CD14-positive monocyte (primary cell): ENCODE measurements at regions not wholly inside any gene's neighbourhood (a gene's known extent, or its start where the extent isn't known, plus 50 kb on each side); places are given as distances from the start of the nearest gene placed in this dataset.

Experiments
- DNase-seq, 3 donors: peaks; one replicate each; pipeline ENCODE4 v3.0.0-alpha.2; 2011 to 2022
- H2AFZ ChIP-seq: 2 replicates; pipeline ENCODE4 v1.6.0; 2012; ENCODE audit warnings: mild to moderate bottlenecking, low read depth, low read length, inconsistent platforms; ENCODE audit not compliant: insufficient read depth, poor library complexity, severe bottlenecking
- H3K27ac ChIP-seq, 2 donors: 1 replicate in 1 of 2; 2 replicates in 1 of 2; pipeline ENCODE4 v1.5.1; 2012 to 2013; ENCODE audit warnings: low read length in 2 of 2, control low read depth in 1 of 2, inconsistent platforms in 1 of 2, low read depth in 1 of 2, mild to moderate bottlenecking in 1 of 2
- H3K27me3 ChIP-seq, 2 donors: one replicate each; pipeline versions ENCODE4 v1.6.0 to v1.6.1; 2011 to 2013; ENCODE audit warnings: low read length in 2 of 2; ENCODE audit not compliant: control insufficient read depth in 2 of 2, insufficient read depth in 2 of 2
- H3K36me3 ChIP-seq, 2 donors: replicated peaks in 1 of 2; 1 replicate in 1 of 2; 2 replicates in 1 of 2; pipeline versions ENCODE4 v1.5.1 to v1.6.1; 2012 to 2013; ENCODE audit warnings: low read length in 2 of 2, control low read depth in 1 of 2, inconsistent platforms in 1 of 2, mild to moderate bottlenecking in 1 of 2; ENCODE audit not compliant: insufficient read depth in 2 of 2, control insufficient read depth in 1 of 2
- H3K4me1 ChIP-seq, 2 donors: 1 replicate in 1 of 2; 2 replicates in 1 of 2; pipeline versions ENCODE4 v1.5.1 to v1.6.1; 2012 to 2013; ENCODE audit warnings: low read length in 2 of 2, control low read depth in 1 of 2, inconsistent platforms in 1 of 2, mild to moderate bottlenecking in 1 of 2, moderate library complexity in 1 of 2; ENCODE audit not compliant: insufficient read depth in 2 of 2, control insufficient read depth in 1 of 2
- H3K4me2 ChIP-seq: replicated peaks from 2 replicates; pipeline ENCODE3; 2012; ENCODE audit warnings: low read length, moderate library complexity, mild to moderate bottlenecking; ENCODE audit not compliant: poor library complexity, severe bottlenecking; ENCODE audit errors: extremely low read depth
- H3K4me3 ChIP-seq, 3 experiments: fragments of 200-600 bp in 1 of 3; sonication (generic) in 1 of 3; replicated peaks in 1 of 3; 1 replicate in 2 of 3; 2 replicates in 1 of 3; pipeline ENCODE4 v1.5.1; 2011 to 2013; ENCODE audit warnings: low read length in 3 of 3, mild to moderate bottlenecking in 3 of 3, control low read depth in 2 of 3, low read depth in 2 of 3, inconsistent platforms in 1 of 3, moderate library complexity in 1 of 3
- H3K79me2 ChIP-seq: 2 replicates; pipeline ENCODE4 v1.6.0; 2012; ENCODE audit warnings: mild to moderate bottlenecking, control low read depth, inconsistent platforms, low read length, moderate library complexity; ENCODE audit not compliant: insufficient read depth
- H3K9ac ChIP-seq: 2 replicates; pipeline ENCODE4 v1.6.0; 2017; ENCODE audit warnings: low read length, mild to moderate bottlenecking; ENCODE audit not compliant: insufficient read depth, poor library complexity, severe bottlenecking
- H3K9me3 ChIP-seq, 2 donors: replicated peaks in 1 of 2; 1 replicate in 1 of 2; 2 replicates in 1 of 2; pipeline versions ENCODE4 v1.5.1 to v1.6.1; 2012 to 2013; ENCODE audit warnings: low read length in 2 of 2, control low read depth in 1 of 2; ENCODE audit not compliant: control insufficient read depth in 1 of 2, insufficient read depth in 1 of 2
- H4K20me1 ChIP-seq: 2 replicates; pipeline ENCODE4 v1.6.0; 2012; ENCODE audit warnings: mild to moderate bottlenecking, low read length, control low read depth, moderate library complexity; ENCODE audit not compliant: insufficient read depth
- H3K27ac Mint-ChIP-seq, 7 donors: one replicate each; pipeline ENCODE4 v1.8.0; 2020; ENCODE audit warnings: mild to moderate bottlenecking in 7 of 7, mixed read lengths in 7 of 7, moderate library complexity in 6 of 7, inconsistent platforms in 2 of 7
- H3K27me3 Mint-ChIP-seq, 3 donors: one replicate each; pipeline ENCODE4 v1.8.0; 2021 to 2022; ENCODE audit warnings: low read depth in 3 of 3, mild to moderate bottlenecking in 3 of 3, mixed read lengths in 3 of 3, moderate library complexity in 3 of 3, inconsistent platforms in 1 of 3
- H3K36me3 Mint-ChIP-seq, 2 donors: one replicate each; pipeline ENCODE4 v1.8.0; 2020; ENCODE audit warnings: mixed read lengths in 2 of 2, inconsistent platforms in 1 of 2, mild to moderate bottlenecking in 1 of 2
- H3K4me1 Mint-ChIP-seq: one replicate; pipeline ENCODE4 v1.8.0; 2020; ENCODE audit warnings: mild to moderate bottlenecking, mixed read lengths
- H3K4me3 Mint-ChIP-seq, 2 donors: one replicate each; pipeline ENCODE4 v1.8.0; 2020; ENCODE audit warnings: mild to moderate bottlenecking in 2 of 2, mixed read lengths in 2 of 2, moderate library complexity in 1 of 2
- H3K9me3 Mint-ChIP-seq, 7 donors: one replicate each; pipeline ENCODE4 v1.8.0; 2020 to 2022; ENCODE audit warnings: mixed read lengths in 7 of 7, mild to moderate bottlenecking in 6 of 7, moderate library complexity in 6 of 7, inconsistent platforms in 2 of 7
- WGBS: methylation state at CpG from one replicate; pipeline ENCODE4 v1.1.5; 2013; ENCODE audit warnings: missing lambda C conversion rate; ENCODE audit not compliant: insufficient coverage; 5-methylcytosine and 5-hydroxymethylcytosine counted together
- intact Hi-C, 2 donors: fragments of 100-400 bp; cut with micrococcal nuclease; formaldehyde crosslinking; loops; one replicate each; pipeline versions ENCODE4 v1.15.0 to v1.15.1; 2023
- TF ChIP-seq, protein P1 (sequence below): fragments of 200-600 bp; IDR thresholded peaks from one replicate; pipeline ENCODE4 v1.8.0; 2022; ENCODE audit warnings: antibody characterized with exemption, mild to moderate bottlenecking

DNA sequence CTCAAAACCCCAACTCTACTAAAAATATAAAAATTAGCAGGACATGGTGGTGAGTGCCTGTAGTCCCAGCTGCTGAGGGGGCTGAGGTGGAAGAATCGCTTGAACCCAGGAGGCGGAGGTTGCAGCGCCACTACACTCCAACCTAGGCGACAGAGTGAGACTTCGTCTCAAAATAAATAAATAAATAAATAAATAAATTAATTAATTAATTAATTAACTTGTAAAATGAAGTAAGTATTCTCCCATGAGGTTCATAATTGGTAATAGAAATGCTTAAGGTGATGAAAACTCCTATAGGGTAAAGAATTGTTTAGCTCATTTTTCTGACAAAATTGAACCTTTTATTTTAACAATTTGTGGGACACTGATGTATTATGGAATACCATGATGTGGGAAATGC lies 230.8 kb downstream of the TMEM182 start:
- no peak for DNase-seq
- H4K20me1 ChIP-seq = no peaks in the 10 kb centered on the region
- no peaks in the 10 kb centered on the region for H3K4me1 ChIP-seq
- no peak overlapping the region for H3K4me2 ChIP-seq
- Mint-ChIP-seq H3K27ac (no peak overlapping the region), H3K27me3 (no peaks in the 10 kb centered on the region), H3K4me3 (no peak overlapping the region), H3K36me3 (no peaks in the 10 kb centered on the region), H3K9me3 (peaks cover 0 to 2% (median 0%) of the 10 kb centered on the region in 7 donors), H3K4me1 (no peaks in the 10 kb centered on the region)
- no peak overlapping the region for H3K27ac ChIP-seq
- H3K27me3 ChIP-seq = no peaks in the 10 kb centered on the region
- no peaks in the 10 kb centered on the region for H3K9me3 ChIP-seq
- no peaks in the 10 kb centered on the region for H3K36me3 ChIP-seq
- WGBS = no CpG with 5 or more reads among the region's 5 CpGs
- intact Hi-C loops = no loop called here
- H3K79me2 ChIP-seq = no peaks in the 10 kb centered on the region
- H3K4me3 ChIP-seq = no peak overlapping the region
- TF ChIP-seq, protein P1, sequence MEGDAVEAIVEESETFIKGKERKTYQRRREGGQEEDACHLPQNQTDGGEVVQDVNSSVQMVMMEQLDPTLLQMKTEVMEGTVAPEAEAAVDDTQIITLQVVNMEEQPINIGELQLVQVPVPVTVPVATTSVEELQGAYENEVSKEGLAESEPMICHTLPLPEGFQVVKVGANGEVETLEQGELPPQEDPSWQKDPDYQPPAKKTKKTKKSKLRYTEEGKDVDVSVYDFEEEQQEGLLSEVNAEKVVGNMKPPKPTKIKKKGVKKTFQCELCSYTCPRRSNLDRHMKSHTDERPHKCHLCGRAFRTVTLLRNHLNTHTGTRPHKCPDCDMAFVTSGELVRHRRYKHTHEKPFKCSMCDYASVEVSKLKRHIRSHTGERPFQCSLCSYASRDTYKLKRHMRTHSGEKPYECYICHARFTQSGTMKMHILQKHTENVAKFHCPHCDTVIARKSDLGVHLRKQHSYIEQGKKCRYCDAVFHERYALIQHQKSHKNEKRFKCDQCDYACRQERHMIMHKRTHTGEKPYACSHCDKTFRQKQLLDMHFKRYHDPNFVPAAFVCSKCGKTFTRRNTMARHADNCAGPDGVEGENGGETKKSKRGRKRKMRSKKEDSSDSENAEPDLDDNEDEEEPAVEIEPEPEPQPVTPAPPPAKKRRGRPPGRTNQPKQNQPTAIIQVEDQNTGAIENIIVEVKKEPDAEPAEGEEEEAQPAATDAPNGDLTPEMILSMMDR = no peak
- H3K9ac ChIP-seq = no peak overlapping the region
- H2AFZ ChIP-seq = no peak overlapping the region

DNA sequence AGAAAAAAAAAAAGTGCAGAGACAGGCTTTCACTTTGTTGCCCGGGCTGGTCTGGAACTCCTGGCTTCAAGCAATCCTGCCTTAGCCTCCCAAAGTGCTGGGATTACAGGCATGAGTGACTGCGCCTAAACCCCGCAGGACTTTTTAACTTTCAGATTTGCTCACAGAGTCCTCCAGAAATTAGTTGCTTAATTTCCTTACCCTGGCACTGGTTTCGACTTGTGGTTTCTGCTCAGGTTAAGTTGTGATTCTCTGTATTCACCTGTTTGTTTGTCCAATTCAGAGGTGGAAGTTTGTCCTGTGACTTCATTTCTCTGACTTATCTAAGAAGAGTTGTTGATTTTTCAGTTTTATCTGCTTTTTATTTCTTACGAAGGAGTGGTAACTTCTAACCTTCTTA lies 238.1 kb downstream of the TMEM182 start:
- Mint-ChIP-seq H3K27ac (no peak overlapping the region), H3K4me3 (no peak overlapping the region), H3K27me3 (peaks cover 0 to 2% (median 1%) of the 10 kb centered on the region in 3 donors), H3K9me3 (peaks cover 0 to 4% (median 3%) of the 10 kb centered on the region in 7 donors), H3K36me3 (no peaks in the 10 kb centered on the region), H3K4me1 (no peaks in the 10 kb centered on the region)
- H3K27ac ChIP-seq = no peak overlapping the region
- H3K4me1 ChIP-seq = no peaks in the 10 kb centered on the region
- no peaks in the 10 kb centered on the region for H3K27me3 ChIP-seq
- H3K79me2 ChIP-seq = no peaks in the 10 kb centered on the region
- peaks cover 2 to 4% of the 10 kb centered on the region in 2 donors for H3K9me3 ChIP-seq
- no peak overlapping the region for H3K9ac ChIP-seq
- no peak overlapping the region for H3K4me3 ChIP-seq
- no peaks in the 10 kb centered on the region for H4K20me1 ChIP-seq
- H3K4me2 ChIP-seq = no peak overlapping the region
- DNase-seq = no peak
- 100% methylated on average over 1 of the region's 5 CpGs for WGBS
- H3K36me3 ChIP-seq = no peaks in the 10 kb centered on the region
- no peak overlapping the region for H2AFZ ChIP-seq
- TF ChIP-seq, protein P1 = no peak
- intact Hi-C loops = no loop called here
